DMS 273 treated with DMSO at 0.1 percent for 48 hours (cell line): ENCODE measurements at regions not wholly inside any gene's neighbourhood (a gene's known extent, or its start where the extent isn't known, plus 50 kb on each side); places are given as distances from the start of the nearest gene placed in this dataset.
"Not testable (repeated sequence)": the region's sequence is repeated elsewhere in the genome, so short reads cannot be mapped to it uniquely, and the experiment has no call there.

Source experiments
- DNase-seq: peaks from one replicate; lab custom pipeline; 2025; lab: John Stamatoyannopoulos, UW

DNA sequence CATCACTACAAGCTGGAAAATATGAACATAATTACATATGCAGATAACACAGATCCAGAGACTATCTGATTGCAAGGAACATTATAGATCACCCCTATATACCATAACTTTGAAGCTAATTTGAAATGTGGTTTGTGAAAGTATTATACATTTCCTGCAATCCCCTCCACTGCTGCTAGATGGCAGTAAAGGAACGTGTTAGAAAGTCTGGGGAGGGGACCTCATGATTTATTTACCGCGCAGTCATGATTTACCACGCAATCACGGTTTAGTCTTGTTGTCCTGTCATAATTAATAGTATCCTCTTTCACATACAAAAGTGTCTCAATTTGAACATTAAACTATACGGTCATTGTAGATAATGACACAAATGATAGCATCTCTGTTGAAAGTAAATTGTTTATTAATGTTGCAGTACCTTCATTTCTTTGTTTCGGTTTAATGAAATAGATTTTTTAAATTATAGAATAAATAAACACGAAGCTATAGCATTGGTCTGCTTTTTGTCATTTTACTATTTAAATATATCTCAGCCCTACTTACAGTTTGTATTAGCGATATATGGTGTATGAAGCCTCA, 145.3 kb upstream of the PRSS1 start:
- DNase-seq: no peak

DNA sequence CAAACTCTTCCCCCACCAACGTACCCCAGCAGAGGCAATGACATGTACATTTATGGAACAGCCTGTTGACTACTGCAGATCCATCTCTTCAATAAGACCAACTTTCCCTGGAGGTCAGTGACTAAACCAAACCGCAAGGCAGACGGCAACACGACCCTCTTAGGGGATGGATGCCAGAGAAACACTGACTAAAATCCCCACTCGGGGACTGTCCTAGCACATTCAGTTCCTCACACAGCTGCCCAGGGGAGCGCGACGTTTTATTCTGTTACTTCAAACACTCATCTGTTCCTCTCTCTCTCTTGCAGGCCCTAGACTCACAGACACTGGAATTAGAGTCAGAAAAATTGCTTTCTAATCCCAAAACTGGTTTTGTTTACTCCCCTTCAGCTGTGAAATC, 146.5 kb upstream of the PRSS1 start:
- DNase-seq: no peak

DNA sequence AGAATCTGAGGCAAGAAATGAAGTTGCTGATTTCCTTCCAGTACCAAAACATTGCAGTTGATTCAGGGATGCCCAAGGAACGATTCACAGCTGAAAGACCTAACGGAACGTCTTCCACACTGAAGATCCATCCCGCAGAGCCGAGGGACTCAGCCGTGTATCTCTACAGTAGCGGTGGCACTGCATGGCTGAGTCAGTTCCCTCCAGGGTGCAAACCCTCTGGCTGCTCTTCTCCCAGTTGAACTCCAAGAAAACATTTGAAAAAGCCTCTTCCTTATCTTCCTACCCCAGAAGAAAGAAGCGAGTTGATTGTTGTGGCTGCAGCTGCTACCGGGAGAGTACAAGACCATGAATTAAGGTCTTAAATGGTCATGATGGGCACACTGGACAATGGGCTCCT, 147.1 kb upstream of the PRSS1 start:
- no peak for DNase-seq

DNA sequence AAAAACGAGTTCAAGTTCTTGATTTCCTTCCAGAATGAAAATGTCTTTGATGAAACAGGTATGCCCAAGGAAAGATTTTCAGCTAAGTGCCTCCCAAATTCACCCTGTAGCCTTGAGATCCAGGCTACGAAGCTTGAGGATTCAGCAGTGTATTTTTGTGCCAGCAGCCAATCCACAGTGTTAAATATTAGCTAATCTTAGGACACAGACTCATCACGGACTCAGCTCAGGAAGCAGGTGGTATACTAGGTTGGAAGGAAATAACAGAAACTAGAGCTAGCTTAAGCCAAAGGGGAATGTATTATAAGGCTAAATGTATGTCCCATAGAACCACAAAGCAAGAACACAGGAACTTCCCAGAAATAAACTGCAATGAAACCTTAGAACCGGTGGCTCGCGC, 151.0 kb upstream of the PRSS1 start:
- no peak for DNase-seq

DNA sequence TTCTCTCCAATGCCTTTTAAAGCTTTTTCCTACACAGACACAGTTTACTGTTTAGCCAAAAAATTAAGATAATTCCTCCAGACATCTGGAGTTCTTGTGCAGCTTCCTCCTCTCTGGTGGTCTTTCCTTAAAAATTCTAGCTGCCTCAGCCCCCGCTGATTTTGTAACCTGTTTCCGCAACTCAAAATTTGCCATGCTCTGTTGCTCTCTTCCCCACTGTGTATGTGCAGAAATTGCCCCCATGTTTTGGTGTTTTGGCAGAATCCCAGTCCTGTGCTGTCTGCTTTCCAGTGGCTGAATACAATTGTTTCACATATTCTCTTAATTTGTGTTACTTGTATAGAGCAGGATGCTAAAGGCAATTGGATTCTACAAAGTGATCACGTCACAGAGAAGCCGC, 151.7 kb upstream of the PRSS1 start:
- no peak for DNase-seq

DNA sequence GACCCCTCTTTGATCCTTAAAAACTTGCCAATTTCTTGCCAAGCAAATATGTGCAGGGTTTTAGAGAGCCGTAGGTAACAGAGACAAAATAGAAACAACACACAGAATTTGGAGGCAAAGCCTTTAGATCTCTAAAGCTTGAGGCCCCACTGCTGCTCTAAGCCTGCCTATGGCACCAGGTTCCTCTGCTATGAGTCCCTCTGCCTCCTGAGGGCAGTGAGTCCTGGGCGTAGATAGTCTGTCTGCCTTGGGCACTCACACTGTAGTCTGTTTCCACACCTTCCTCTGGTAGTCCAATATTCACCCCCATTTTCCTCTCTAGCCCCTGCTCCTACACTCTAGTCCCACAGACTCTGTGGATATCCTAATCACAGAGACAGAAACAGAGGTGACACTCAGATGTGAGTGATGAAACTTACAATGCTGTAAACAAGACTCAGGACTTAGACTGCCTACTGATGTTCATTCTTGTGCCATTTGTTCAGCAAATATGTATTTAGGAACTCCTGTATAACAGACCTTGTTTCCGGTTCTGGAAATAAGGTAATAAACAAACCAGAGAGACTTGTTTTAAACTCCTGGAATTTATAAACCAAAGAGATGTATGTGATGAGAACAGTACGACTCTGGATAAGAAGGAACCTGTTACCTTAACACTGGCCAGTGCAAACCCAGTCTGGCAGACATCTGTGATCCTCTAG, 153.3 kb upstream of the PRSS1 start:
- DNase-seq: no peak

DNA sequence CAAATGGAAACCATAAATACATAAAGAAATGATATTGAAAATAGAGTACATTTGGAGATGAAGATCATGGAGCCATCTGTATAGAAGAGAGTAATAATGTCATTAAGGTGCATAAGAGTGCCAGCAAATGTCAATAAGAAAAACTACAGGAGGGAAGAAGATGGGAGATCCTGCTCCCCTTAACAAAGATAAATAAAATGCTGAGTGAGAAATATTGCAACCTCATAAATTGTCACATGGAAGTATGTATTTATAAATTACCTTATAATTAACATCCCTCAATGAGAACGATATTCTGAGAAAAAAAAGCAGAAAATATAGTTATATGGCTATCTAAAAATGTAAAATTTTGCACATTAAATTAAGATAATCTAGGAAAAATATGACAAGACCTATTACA, 155.2 kb upstream of the PRSS1 start:
- no peak for DNase-seq

DNA sequence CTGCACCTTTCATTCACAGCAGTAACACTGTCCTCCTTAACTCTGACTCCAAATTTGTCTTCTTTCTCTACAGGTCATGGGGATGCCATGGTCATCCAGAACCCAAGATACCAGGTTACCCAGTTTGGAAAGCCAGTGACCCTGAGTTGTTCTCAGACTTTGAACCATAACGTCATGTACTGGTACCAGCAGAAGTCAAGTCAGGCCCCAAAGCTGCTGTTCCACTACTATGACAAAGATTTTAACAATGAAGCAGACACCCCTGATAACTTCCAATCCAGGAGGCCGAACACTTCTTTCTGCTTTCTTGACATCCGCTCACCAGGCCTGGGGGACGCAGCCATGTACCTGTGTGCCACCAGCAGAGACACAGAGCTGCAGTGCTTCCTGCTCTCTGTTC, 156.2 kb upstream of the PRSS1 start:
- no peak for DNase-seq

DNA sequence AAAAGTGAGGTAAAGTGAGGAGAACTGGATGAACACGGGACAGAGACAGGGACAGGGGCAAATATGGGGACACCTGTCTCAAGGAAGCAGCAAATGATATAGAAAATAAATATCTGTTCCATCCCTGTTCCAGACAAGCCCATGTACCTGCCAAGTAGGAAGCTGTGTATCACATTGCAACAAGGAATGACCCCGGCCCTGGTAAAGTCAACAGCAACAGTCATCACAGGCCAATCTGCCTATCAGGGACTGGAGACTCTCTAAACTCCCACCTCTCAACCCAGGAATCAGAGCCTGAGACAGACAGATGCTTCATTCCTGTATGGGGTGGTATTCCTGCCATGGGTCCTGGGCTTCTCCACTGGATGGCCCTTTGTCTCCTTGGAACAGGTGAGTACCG, 156.6 kb upstream of the PRSS1 start:
- no peak for DNase-seq

DNA sequence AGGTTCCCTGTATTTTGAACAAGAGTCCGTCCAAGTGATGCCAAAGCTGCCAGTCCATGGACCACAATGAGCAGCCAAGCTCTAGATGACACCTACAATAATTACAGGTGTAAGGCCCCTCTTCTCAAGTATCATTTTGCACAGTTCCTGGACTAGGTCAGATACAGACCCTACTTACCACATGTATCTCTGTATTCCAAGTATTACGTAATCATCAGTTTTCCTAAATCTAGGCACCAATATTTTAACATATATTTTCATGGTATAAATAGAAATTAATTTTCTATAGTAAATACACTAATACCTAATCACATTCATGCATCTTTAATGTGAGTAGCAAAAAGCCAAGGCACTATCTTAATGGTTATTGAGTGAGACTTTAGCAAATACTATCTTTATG, 157.0 kb upstream of the PRSS1 start:
- DNase-seq: no peak

DNA sequence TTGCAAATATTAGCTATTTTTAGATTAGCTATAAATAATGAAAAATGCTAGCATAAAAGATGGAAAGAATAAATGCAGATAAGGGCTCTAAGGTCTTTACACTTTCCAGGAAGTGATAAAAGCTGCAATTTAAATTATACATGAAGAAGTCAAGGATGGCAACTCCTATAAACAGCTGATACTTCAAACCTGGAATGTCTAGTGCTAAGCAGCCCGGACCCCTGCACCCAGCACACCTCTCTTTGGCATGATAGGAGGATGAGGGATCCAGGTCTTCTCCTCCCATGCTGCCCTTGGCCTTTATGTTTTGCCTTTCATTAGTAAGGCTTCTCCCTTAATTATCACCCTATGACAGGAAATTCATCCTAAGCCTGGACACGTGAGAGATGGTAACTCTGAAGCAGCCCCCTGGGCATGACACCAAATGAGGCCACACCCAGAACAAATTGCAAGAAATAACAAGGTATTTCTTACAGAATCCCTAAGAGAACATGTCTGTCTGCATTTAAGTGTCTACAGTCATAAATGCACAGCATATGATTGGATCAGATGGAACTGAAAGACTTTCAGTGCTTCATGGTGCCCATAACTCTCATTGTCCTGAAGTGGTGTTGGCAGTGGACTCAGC, 158.3 kb upstream of the PRSS1 start:
- DNase-seq: no peak

DNA sequence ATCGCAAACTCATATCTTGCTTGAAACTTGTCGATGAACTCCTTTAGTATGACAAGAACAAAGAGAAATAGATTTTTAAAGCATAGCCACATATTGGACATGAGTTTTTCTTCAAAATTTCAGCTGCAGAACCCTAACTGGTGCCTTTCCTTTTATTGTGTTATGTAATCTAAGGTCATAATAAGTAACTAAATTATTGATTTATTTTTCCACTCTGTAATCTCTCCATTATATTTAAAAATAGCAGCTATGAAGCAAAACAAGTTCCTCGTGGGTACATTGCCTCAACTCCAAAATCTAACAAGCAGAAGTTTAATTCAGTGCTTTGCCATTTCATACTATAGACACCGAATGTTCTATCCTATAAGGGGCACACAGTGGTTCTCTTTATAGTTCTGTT, 159.2 kb upstream of the PRSS1 start:
- DNase-seq: no peak

DNA sequence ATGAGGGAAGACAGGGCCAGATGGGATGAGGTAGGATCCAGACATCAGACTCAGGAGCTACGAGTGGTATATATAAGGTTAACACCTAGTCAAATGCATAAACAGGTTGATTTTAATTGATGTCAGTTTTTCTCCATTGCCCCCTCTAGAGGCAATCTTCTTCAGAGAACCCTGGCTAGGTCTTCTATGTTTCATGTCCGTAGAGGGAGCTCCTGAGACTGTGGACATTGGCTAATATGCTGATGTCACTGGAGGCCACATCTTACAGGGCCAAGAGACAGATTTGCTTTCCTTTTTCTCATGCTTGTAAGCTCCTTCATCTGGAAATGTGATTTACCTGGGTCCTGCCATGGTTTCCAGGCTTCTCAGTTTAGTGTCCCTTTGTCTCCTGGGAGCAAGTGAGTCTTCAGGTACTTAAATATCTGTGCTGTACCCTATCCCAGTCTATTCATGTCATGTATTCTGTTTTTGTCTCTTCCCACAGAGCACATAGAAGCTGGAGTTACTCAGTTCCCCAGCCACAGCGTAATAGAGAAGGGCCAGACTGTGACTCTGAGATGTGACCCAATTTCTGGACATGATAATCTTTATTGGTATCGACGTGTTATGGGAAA, 161.6 kb upstream of the PRSS1 start:
- DNase-seq: no peak

DNA sequence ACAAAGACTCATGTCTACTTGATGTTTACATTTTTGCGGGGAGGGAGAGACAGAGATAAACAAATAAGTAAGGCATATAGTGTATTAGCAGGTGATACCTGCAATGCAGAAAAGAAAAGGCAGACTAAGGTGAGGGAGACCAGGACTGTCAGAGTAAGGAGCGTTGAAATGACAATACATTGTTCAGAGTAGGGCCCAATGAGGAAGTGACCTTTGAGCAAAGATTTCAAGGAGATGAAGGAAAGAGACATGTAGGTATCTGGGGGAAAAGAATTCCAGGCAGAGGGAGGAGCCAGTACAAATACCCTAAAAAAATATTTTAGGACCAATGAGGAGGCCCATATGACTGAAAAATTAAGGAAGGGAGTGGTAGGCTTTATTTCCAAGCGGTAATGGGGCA, 162.7 kb upstream of the PRSS1 start:
- no peak for DNase-seq

DNA sequence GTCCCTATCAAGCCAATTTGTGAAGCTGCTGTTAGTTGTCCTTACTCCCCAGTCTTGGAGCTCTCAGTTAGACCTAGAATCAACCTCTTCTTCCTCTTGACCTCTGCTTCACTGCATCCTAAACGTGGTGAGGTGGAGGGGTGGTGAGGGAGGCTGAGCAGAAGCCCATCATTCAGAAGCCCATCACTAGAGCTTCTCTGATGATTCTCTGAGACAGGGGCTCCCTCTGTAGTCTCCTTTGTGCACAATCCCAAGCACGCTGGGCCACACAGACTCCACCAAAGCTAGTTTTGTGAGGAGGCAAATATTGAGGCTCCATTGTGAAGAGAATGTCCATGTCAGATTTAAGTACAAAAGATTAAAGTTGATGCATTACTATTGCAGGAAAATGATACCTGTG, 163.8 kb upstream of the PRSS1 start:
- DNase-seq: no peak

DNA sequence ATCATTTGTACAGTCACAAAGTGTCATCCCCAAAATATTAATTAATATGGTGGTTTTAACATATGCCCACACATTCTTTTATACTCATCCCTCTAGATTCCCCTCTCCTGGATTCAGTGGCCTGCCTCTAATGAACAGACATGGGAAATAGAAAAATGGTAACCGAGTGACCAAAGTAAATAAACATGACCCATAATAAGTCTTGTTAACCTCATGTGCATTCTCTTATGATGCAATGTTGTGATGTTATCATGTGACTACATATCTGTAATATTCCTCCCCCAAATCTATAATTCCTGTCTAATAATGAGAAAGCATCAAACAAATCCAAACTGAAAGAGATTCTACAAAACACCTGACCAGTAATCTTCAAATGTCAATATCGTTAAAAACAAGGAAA, 164.5 kb upstream of the PRSS1 start:
- no peak for DNase-seq

DNA sequence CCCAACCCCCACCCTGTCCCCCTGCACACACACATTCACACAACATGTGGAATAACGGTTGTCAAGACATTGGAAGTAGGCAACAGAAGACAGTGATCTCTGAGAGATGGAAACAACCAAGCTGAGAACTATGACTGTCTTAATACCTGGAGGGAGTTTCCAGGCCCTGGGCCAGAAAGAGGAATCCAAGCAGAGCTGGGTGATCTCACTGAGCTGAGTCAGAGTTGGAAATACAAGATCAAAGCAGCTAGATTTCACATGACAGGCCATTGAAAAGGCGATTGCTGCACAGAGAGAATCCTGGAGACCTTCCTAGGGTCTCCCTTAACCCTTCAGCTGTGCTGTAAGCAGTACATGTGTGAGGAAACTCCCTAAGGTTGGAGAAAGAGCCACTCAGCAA, 165.8 kb upstream of the PRSS1 start:
- no peak for DNase-seq

DNA sequence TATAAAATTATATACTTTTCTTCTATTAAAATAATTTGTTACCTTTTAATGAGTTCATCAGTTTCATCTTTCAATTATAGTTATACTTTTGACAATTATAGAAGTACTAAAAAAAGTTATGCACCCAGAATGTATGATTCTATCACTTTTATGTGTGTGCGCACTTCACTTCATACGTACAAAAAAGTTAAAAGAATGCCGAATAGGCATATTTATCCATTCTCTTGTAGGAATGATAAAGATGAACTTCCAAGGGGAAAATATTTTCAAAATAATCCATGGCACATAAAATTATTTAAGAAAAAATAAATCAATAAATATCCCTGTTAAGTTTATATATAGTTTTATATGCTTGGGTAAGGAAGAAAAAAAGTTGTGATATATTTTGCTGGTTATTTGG, 166.9 kb upstream of the PRSS1 start:
- DNase-seq: no peak

DNA sequence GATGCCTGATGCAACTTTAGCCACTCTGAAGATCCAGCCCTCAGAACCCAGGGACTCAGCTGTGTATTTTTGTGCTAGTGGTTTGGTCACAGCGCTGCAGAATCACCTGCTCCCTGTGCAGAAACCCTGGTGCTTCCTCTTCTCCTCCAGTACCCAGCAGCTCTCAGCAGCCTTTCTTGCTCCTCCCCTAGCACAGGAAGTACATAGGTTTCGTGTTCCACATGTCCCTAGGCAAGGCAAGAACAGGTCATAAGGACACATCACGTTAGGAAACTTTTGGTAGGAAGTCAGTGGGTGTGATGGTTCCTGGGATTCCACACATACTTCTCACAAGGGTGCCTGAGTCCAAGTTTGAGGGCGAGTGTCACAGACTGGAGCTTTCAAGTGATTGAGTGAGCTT, 167.9 kb upstream of the PRSS1 start:
- no peak for DNase-seq

DNA sequence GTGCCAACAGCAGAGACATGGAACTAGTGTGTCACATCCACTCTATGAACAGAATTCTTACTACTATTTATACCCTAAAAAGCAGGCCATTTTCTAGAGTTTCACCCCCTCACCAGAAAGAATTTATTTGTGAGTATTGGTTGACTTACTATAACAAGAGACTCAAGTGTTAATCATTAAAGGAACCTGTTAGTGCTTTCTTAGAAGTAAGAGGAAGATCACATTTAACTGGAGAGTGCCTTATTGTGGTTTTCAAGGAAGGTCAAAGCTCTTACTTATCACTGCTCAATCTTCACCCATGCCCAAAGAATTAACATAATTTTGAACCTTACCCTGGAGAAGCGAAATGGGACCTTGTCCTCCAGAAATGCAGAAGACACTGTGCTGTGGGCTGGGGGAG, 169.3 kb upstream of the PRSS1 start:
- DNase-seq: no peak

DNA sequence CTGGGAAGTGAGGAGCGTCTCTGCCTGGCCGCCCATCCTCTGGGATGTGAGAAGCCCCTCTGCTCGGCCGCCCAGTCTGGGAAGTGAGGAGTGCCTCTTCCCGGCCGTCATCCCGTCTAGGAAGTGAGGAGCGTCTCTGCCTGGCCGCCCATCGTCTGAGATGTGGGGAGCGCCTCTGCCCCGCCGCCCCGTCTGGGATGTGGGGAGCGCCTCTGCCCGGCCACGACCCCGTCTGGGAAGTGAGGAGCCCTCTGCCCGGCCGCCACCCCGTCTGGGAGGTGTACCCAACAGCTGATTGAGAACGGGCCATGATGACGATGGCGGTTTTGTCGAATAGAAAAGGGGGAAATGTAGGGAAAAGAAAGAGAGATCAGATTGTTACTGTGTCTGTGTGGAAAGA, 173.9 kb upstream of the PRSS1 start:
- not testable (repeated sequence) for DNase-seq

DNA sequence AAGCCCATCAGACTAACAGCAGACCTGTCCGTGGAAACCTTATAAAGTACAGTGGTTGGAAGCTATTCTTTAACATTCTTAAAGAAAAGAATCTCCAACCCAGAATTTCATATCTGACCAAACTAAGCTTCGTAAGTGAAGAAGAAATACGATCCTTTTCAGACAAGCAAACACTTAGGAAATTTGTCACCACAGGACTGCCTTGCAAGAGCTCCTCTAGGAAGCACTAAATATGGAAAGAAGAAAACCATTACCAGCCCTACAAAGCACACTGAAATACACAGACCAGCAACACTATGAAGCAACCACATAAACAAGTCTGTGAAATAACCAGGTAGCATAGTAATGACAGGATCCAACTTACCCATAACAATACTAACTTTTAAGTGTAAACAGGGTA, 177.7 kb upstream of the PRSS1 start:
- no peak for DNase-seq

DNA sequence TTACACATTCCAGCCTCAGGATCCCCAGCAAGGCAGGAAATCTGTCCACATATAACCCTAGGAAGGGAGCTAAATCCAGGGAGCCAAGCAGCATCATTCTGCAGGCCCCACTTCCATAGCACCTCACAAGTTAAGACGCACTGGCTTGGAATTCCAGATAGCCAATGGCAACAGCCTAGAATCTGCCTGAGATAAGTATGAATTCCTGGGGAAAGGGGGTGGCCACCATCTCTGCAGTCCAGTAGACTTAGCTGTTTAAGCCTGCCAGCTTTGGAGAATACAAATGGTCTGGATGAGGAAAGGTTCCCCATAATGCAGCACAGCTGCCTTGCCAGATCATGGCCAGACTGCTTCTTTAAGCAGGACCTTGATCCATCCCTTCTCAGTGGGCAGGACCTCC, 179.4 kb upstream of the PRSS1 start:
- DNase-seq: no peak
